PC-3 (cell line): ENCODE measurements at regions not wholly inside any gene's neighbourhood (a gene's known extent, or its start where the extent isn't known, plus 50 kb on each side); places are given as distances from the start of the nearest gene placed in this dataset.

Experiments
- CTCF ChIP-seq: fragments of 300-600 bp; sonication (generic); conservative IDR thresholded peaks from 2 replicates; pipeline ENCODE4 v1.5.1; 2017; ENCODE audit warnings: antibody characterized with exemption, low read depth, mild to moderate bottlenecking, low read length
- EZH2 ChIP-seq: fragments of 300-600 bp; sonication (generic); IDR thresholded peaks from one replicate; pipeline ENCODE4 v1.6.1; 2017; ENCODE audit warnings: antibody characterized with exemption, mild to moderate bottlenecking, low read length; ENCODE audit not compliant: unreplicated experiment
- EZH2phosphoT487 ChIP-seq: fragments of 300-600 bp; sonication (generic); IDR thresholded peaks from 2 replicates; pipeline ENCODE4 v1.6.1; 2018; ENCODE audit warnings: mild to moderate bottlenecking, antibody characterized with exemption, low read length, borderline replicate concordance

DNA sequence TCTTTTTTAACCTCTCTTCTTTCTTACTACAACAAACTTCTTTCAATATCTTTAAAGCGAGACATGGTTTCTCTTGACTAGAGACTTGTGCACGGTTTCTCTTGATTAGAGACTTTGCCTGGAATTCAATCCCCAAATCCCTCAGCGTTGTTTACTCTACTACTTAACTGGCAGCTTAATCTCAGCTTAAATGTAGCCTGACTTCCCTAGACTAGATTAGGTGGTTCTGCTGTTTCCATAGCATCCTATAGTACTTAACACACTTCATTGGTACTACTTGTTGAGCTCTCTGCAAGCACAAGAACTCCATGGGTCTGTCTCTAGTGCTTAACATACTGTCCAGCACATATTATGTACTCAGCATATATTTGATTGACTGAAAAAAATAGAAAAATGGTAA lies 168.2 kb upstream of the GPR149 start:
- no peak for TF ChIP-seq CTCF
- no peak for TF ChIP-seq EZH2
- TF ChIP-seq EZH2phosphoT487 = no peak
